ENCODE measurements at regions not wholly inside any gene's neighbourhood (a gene's known extent, or its start where the extent isn't known, plus 50 kb on each side); places are given as distances from the start of the nearest gene placed in this dataset.

- TF ChIP-seq POLR2A (IDR thresholded peaks at IDR 0.05) (no peak), CTCF (IDR thresholded peaks at IDR 0.05 in 4 of 5, conservative IDR thresholded peaks at IDR 0.05 in 1 of 5) (no peak)
Observed at GRCh38 chr4:123007679-123008078, 85.3 kb upstream of the NUDT6 start.

All from gastrocnemius medialis (tissue), 4 donors.